NCI-H2107 treated with DMSO at 0.1 percent for 48 hours (cell line): ENCODE measurements at regions not wholly inside any gene's neighbourhood (a gene's known extent, or its start where the extent isn't known, plus 50 kb on each side); places are given as distances from the start of the nearest gene placed in this dataset.

ENCODE experiments used
- DNase-seq: peaks from one replicate; lab custom pipeline; 2025; ENCODE audit not compliant: unreplicated experiment; lab: John Stamatoyannopoulos, UW

- DNase-seq: no peak
Measured at GRCh38 chr17:5635949-5636348, 51.6 kb upstream of the NLRP1 start.

DNA sequence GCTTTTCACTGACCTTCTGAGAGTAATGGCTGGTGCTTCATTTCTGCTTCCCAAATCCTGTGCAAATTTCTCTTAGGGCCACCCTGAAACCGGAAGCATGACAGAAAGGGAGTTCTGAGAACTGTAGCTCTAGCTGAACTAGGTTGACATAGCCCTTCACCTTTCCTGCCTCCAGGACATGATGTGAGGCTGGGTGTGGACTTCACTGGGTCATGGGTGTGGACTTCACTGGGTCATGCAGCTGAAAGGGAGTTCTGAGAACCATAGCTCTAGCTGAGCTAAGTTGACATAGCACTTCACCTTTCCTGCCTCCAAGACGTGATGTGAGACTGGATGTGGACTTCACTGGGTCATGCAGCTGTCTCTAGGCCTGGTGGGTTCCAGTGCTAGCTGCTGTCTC is 54.3 kb upstream of the NLRP1 start:
- no peak for DNase-seq

DNA sequence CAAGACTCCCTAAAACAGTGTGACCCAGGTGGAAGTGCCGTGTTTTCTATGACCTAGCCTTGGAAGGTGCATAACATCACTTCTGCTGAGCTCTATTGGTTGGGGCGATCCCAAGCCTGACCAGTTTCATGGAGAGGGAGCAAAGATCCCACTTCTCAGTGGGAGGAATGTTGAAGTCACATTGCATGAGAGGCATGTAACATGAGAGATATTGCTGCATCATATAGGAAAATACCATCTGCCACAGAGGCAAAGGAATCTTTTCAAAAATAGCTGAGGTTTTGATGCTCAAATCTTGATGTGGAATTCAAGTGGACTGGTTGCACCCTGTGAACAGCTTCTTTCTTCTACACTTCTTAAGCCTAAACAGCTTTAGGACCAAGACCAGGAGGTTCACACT is 56.4 kb upstream of the NLRP1 start:
- no peak for DNase-seq

- DNase-seq: no peak
Measured at GRCh38 chr17:5642752-5643151, 58.4 kb upstream of the NLRP1 start.

DNA sequence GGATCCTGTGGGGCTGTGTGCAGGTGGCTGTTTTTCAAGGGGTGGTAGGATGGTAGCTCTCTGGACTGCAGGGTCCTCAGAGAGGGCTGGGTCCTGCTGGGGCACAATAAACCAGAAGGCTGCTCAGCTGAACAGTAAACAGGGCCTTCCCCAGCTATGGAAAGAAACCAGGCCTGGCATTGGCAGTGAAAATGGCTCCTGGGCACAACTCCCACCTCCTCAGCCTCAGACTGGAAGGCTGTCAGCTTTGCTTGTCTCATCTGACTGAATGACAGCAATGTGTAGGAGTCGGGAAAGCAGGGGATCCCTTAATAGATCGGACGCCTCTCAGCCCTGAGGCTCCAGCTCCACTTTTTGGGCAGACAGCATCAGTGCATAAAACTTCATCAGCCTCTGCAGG is 59.8 kb upstream of the NLRP1 start:
- DNase-seq: no peak

- DNase-seq: no peak
Measured at GRCh38 chr17:5651348-5651747, 67.0 kb upstream of the NLRP1 start.

DNA sequence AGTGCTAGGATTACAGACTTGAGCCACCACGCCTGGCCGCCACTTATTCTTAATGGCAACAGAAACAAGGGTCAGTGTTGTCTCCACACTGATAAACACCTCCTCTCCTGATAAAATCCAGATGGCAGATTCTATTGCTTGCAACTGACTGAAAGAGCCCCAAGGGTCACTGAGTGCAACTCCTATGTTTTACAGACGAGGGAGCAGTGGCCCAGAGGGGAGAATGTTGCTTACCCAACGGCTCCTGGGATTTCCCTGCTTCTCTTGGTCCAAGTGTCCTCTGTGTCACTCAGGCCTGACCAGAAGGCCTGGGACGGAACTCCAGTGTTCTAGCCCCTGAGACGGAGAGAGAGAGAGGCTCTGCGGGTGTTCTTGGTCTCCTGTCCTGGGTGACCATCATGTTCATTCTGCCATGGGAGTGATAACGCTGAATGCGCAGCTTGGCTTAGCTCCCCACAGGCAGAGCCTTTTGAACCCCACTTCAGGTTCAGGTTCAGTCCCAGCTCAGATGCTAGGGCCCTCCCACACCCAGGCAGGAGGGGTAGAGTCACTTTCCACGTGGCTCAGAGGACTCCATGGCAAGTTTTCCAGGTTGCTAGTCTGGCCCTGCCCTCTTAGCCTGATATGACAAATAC is 77.3 kb upstream of the NLRP1 start:
- DNase-seq: no peak

GRCh38 chr17:5662409-5663085 is 78.2 kb upstream of the NLRP1 start:
- no peak for DNase-seq

- DNase-seq: no peak
Measured at GRCh38 chr17:5665164-5665563, 80.9 kb upstream of the NLRP1 start.

DNA sequence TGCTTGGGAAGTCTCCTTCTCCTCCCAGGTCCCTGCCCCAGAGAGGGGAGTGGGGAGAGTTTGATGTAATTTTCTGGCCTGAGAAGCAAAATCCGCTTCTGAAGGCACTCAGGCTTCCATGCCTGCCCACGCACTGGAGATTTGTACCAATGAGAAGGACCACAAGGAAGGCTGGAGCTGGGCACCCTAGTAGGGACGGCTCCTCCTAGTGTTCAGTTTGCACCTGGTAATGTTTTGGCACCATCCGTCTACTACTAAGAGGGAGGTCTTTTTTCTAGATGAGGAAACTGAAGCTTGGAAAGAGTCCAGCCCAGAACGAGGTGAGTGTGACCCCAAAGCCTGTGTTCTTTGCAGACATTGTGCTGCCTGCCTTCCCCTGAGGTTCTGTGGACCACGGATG is 83.6 kb upstream of the NLRP1 start:
- no peak for DNase-seq

- DNase-seq: no peak
Measured at GRCh38 chr17:5668557-5669138, 84.3 kb upstream of the NLRP1 start.

DNA sequence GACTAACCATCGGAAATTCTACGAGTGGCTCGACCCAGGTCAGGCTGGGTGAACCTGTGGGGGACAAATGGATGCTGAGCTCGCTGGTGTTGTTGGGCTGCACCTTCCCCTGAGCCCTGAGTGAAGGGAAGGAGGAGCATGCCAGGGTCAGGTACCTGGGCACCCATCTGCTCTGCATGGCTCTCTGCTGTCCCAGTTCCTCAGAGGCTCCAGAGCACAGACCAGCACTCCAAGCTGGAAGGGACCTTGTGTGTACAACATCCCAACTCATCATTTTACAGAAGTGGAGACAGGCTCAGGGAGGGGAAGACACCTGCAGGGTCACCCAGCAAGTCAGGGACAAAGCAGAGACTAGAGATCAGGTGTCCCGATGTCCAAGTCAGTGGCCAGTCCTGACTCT is 84.9 kb upstream of the NLRP1 start:
- no peak for DNase-seq

- no peak for DNase-seq
Measured at GRCh38 chr17:5672141-5672540, 87.8 kb upstream of the NLRP1 start.

DNA sequence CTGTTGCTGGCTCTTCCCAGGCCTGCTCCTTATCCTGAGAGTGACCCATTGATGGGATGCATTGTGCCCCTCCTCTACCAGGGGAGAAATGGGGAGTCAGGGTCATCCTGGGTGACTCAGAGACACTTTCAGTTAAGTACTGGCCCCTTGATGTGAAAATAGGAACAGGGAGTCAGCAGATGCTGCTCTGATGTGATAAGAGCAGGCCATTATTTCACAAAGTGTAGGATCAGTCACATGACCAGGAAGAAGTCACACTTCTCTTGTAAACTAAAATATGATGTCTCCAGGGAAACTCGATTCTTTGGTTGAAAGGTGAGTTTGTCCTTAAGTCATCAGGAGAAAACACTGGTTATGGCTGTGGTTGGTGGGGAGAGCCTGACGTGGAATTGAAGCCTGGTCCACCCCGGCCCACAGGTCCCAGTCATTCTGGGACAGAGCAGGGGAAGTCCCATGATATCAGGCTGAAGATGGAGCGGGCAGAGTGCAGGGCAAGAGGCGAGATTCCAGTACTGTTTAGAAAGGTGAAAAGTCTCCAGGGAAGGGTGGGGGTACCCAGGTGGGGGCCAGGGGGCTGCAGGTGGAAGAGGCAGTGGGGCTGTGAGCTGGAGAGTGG is 88.6 kb upstream of the NLRP1 start:
- no peak for DNase-seq

DNA sequence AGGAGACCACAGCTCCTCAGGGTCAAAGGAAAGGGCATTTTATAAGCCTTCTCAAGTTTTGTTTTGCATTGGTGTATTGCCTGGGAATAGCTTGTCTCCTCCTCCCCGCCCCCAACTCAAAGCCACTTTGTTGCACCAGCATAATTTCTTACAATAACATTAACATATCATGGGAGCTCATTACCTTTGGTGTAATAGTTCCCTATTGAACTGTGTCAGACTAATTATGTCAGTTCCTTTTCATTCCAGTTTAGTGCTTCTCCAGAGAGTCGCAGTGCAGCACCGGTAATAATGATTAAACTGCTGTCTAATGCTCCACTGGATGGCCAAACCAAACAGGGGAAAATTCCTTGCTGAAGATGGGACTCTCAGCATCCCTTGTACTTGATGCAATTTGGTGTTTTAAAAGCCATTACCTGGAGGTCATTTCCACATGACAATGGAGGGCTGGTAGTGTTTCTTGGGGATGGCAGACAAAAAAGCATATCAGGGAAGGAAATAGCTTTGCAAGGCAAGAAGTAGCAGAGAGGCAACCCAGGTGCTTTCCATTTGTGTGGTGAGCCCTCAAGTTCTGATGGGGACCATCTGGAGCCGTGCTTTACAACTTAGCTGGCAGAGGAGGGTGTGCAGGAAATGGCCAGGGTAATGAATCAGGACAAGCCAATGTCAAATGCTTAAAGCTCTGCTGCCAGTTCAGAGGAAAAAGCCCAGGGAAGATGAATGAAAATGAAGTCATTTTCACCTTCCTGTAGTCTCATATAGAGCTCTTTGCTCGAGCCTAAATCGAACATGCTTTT is 91.5 kb upstream of the NLRP1 start:
- DNase-seq: no peak

DNA sequence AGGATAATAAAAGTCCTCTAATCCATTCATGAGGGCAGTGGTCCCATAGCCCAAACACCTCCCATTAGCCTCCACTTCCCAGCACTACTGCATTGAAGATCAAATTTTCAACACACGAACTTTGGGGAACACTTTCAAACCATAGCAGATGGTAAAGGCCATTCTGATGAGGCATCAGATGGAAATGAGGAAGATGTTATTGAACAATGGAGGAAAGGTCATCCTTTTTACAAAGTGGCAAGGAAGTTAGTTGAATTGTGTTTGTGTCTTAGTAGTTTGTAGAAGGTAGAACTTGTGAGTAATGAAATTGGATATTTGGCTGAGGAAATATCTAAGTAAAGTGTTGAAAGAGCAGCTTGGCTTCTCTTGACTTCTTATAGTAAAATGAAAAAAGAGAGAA is 93.3 kb upstream of the NLRP1 start:
- DNase-seq: no peak

- DNase-seq: no peak
Measured at GRCh38 chr17:5678171-5678570, 93.9 kb upstream of the NLRP1 start.

DNA sequence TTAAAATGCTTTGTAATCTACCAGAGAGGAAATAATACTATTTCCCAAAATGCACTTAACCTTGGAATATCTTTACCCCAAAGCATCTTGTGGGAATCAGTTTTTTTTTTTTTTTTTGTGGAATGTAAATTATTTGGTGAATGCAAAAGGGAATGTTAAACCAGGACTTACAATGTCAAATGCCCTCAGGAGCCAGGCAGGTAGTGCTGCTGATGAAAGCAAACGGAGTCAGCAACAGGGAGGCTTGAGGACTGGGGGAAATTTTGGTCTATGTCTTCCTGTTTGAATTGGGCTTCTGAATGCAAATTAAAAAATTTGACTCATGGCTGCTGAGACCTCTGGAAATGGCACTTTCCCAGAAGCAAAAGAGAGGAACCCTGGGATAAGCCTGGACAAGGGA is 96.5 kb upstream of the NLRP1 start:
- DNase-seq: no peak

- DNase-seq: no peak
Measured at GRCh38 chr17:5683241-5683640, 98.9 kb upstream of the NLRP1 start.

- no peak for DNase-seq
Measured at GRCh38 chr17:5686074-5686635, 101.8 kb upstream of the NLRP1 start.

DNA sequence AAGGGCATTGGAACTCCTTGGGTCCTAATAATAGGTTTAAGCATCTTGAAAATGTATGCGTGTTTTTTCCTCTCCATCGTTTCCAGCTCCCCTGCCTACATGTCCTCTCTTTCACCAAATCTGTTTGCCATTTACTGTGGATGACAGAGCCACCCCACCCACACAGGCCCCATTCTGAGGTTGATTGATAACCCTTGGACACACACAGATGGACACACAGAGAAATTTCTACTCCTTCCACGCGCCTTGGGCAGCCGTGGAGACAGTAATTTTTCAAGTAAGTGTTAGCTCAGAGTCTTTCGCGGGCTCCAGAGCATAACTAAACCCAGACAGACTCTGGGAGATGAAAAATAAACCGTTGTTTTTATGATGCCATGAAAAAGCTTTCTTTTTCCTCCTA is 103.3 kb upstream of the NLRP1 start:
- no peak for DNase-seq
